ENCODE measurements at regions not wholly inside any gene's neighbourhood (a gene's known extent, or its start where the extent isn't known, plus 50 kb on each side); places are given as distances from the start of the nearest gene placed in this dataset.

DNA sequence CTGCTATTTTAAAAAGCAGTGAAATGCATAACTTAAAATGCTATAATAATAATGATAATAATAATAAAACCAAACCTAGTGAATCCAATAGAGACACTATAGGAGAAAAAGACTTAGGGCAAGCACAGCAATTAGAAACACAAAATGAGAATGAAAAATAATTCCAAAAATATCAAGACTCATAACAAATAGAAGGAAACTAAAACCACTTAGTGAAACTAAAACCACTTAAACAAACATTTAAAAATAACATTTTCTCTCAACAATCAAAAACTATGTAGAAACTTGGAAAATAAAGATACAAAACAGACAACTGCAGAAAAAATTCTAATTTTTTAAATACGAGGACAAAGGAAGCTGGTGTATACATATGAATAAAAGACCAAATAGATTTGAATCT is 655.2 kb upstream of the NRG3 start (continued):
- TF ChIP-seq, protein P1, sequence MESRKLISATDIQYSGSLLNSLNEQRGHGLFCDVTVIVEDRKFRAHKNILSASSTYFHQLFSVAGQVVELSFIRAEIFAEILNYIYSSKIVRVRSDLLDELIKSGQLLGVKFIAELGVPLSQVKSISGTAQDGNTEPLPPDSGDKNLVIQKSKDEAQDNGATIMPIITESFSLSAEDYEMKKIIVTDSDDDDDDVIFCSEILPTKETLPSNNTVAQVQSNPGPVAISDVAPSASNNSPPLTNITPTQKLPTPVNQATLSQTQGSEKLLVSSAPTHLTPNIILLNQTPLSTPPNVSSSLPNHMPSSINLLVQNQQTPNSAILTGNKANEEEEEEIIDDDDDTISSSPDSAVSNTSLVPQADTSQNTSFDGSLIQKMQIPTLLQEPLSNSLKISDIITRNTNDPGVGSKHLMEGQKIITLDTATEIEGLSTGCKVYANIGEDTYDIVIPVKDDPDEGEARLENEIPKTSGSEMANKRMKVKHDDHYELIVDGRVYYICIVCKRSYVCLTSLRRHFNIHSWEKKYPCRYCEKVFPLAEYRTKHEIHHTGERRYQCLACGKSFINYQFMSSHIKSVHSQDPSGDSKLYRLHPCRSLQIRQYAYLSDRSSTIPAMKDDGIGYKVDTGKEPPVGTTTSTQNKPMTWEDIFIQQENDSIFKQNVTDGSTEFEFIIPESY (IDR thresholded peaks at IDR 0.05; ENCODE audit: borderline replicate concordance, low read depth): no peak
- TF ChIP-seq NFIC (IDR thresholded peaks at IDR 0.05; ENCODE audit: borderline replicate concordance) (no peak), TAF1 (IDR thresholded peaks at IDR 0.05; ENCODE audit: borderline replicate concordance, low read depth, low read length) (no peak), TCF12 (IDR thresholded peaks at IDR 0.05) (no peak), JUND (IDR thresholded peaks at IDR 0.05) (no peak)
- TF ChIP-seq, protein P2, sequence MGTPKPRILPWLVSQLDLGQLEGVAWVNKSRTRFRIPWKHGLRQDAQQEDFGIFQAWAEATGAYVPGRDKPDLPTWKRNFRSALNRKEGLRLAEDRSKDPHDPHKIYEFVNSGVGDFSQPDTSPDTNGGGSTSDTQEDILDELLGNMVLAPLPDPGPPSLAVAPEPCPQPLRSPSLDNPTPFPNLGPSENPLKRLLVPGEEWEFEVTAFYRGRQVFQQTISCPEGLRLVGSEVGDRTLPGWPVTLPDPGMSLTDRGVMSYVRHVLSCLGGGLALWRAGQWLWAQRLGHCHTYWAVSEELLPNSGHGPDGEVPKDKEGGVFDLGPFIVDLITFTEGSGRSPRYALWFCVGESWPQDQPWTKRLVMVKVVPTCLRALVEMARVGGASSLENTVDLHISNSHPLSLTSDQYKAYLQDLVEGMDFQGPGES (IDR thresholded peaks at IDR 0.05; ENCODE audit: low read depth, low read length): no peak

DNA sequence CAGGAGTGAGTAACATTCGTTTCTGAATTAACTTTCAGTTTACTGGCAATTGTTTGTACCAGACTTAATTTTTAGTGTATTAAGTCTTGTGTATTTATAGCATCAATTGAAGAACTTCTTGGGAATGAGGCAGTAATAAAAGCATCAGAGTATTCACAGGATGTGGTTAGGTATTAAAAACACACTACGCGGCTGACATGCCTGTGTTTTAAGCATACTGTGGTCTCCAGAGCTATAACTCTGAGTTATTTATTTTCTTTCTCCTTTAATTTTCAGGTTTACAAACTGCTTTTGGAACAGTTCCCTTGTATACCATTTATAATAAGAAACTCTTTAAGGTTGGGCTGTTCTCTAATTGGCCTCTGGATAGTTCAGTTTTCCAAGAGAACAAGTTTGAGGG is 626.1 kb upstream of the NRG3 start:
- Histone ChIP-seq H3K9ac (no peak overlapping the region), H3K4me2 (no peak overlapping the region), H3K27ac (ENCODE audit: low read depth in 2 of 2, low read length in 1 of 2) (no peak overlapping the region), H3K9me3 (0 out of 2 replicates have a peak, but pooled peaks cover 4% of the 10 kb centered on the region), H4K20me1 (ENCODE audit: insufficient read depth) (no peaks in the 10 kb centered on the region), H3F3A (replicated peaks; ENCODE audit: insufficient read depth) (no peaks in the 10 kb centered on the region), H3K27me3 (ENCODE audit: insufficient read depth) (no peaks in the 10 kb centered on the region), H2AFZ (ENCODE audit: low read depth) (no peak overlapping the region), H3K4me3 (ENCODE audit: low read depth in 2 of 2, low read length in 1 of 2) (no peak overlapping the region), H3K4me1 (ENCODE audit: control insufficient read depth in 1 of 2, insufficient read depth in 2 of 2, low read depth in 1 of 2, low read length in 1 of 2) (no peaks in the 10 kb centered on the region), H3K79me2 (ENCODE audit: insufficient read depth) (no peaks in the 10 kb centered on the region), H3K9me2 (no peaks in the 10 kb centered on the region), H3K36me3 (replicated peaks in 1 of 2; ENCODE audit: control insufficient read depth in 1 of 2, insufficient read depth in 2 of 2, low read length in 1 of 2) (no peaks in the 10 kb centered on the region)
- WGBS (ENCODE audit: low lambda C conversion rate): 13% methylated on average over 3 of the region's 3 CpGs
- CTCF ChIA-PET: interaction anchor here (0.9 kb wide), 1 partner anchor 126 kb away, joined by 3 read pairs; no protein-coding TSS in a partner anchor
- DNase-seq: no peak
- POLR2A ChIA-PET: no interaction called here
- TF ChIP-seq, protein P3, sequence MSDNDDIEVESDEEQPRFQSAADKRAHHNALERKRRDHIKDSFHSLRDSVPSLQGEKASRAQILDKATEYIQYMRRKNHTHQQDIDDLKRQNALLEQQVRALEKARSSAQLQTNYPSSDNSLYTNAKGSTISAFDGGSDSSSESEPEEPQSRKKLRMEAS (IDR thresholded peaks at IDR 0.05; ENCODE audit: low read depth): no peak
- TF ChIP-seq SMC3 (IDR thresholded peaks at IDR 0.05; ENCODE audit: low read depth, low read length): no peak
- no peak for TF ChIP-seq NFIC (IDR thresholded peaks at IDR 0.05; ENCODE audit: borderline replicate concordance)
- TF ChIP-seq, protein P4, sequence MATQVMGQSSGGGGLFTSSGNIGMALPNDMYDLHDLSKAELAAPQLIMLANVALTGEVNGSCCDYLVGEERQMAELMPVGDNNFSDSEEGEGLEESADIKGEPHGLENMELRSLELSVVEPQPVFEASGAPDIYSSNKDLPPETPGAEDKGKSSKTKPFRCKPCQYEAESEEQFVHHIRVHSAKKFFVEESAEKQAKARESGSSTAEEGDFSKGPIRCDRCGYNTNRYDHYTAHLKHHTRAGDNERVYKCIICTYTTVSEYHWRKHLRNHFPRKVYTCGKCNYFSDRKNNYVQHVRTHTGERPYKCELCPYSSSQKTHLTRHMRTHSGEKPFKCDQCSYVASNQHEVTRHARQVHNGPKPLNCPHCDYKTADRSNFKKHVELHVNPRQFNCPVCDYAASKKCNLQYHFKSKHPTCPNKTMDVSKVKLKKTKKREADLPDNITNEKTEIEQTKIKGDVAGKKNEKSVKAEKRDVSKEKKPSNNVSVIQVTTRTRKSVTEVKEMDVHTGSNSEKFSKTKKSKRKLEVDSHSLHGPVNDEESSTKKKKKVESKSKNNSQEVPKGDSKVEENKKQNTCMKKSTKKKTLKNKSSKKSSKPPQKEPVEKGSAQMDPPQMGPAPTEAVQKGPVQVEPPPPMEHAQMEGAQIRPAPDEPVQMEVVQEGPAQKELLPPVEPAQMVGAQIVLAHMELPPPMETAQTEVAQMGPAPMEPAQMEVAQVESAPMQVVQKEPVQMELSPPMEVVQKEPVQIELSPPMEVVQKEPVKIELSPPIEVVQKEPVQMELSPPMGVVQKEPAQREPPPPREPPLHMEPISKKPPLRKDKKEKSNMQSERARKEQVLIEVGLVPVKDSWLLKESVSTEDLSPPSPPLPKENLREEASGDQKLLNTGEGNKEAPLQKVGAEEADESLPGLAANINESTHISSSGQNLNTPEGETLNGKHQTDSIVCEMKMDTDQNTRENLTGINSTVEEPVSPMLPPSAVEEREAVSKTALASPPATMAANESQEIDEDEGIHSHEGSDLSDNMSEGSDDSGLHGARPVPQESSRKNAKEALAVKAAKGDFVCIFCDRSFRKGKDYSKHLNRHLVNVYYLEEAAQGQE (IDR thresholded peaks at IDR 0.05; ENCODE audit: low read depth, low read length): no peak
- no peak for TF ChIP-seq NRF1 (IDR thresholded peaks at IDR 0.05; ENCODE audit: low read depth, low read length)
- TF ChIP-seq FOSL2 (IDR thresholded peaks at IDR 0.05; ENCODE audit: borderline replicate concordance, low read depth): no peak
- TF ChIP-seq RAD21 (IDR thresholded peaks at IDR 0.05; ENCODE audit: low read length): no peak
- TF ChIP-seq, protein P5, sequence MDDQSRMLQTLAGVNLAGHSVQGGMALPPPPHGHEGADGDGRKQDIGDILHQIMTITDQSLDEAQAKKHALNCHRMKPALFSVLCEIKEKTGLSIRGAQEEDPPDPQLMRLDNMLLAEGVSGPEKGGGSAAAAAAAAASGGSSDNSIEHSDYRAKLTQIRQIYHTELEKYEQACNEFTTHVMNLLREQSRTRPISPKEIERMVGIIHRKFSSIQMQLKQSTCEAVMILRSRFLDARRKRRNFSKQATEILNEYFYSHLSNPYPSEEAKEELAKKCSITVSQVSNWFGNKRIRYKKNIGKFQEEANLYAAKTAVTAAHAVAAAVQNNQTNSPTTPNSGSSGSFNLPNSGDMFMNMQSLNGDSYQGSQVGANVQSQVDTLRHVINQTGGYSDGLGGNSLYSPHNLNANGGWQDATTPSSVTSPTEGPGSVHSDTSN (IDR thresholded peaks at IDR 0.05): no peak
- TF ChIP-seq RCOR1 (IDR thresholded peaks at IDR 0.05; ENCODE audit: low read length): no peak
- TF ChIP-seq TEAD4 (IDR thresholded peaks at IDR 0.05; ENCODE audit: borderline replicate concordance, insufficient read depth): no peak
- TF ChIP-seq SIN3A (IDR thresholded peaks at IDR 0.05; ENCODE audit: borderline replicate concordance, low read depth, low read length): no peak
- no peak for TF ChIP-seq TAF1 (IDR thresholded peaks at IDR 0.05; ENCODE audit: borderline replicate concordance, low read depth, low read length)
- TF ChIP-seq, protein P6, sequence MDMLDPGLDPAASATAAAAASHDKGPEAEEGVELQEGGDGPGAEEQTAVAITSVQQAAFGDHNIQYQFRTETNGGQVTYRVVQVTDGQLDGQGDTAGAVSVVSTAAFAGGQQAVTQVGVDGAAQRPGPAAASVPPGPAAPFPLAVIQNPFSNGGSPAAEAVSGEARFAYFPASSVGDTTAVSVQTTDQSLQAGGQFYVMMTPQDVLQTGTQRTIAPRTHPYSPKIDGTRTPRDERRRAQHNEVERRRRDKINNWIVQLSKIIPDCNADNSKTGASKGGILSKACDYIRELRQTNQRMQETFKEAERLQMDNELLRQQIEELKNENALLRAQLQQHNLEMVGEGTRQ (IDR thresholded peaks at IDR 0.05; ENCODE audit: borderline replicate concordance, low read depth, low read length): no peak
- TF ChIP-seq GATA2 (CRISPR knock-in tag; IDR thresholded peaks at IDR 0.05): no peak
- TF ChIP-seq FOXM1 (IDR thresholded peaks at IDR 0.05; ENCODE audit: low read depth): no peak
- TF ChIP-seq RXRA (IDR thresholded peaks at IDR 0.05; ENCODE audit: borderline replicate concordance, low read depth): no peak
- TF ChIP-seq MXI1 (IDR thresholded peaks at IDR 0.05; ENCODE audit: low read depth, low read length): no peak
- no peak for TF ChIP-seq CHD2 (IDR thresholded peaks at IDR 0.05; ENCODE audit: low read length, partially characterized antibody)
